GM19043 (cell line): ENCODE measurements at regions not wholly inside any gene's neighbourhood (a gene's known extent, or its start where the extent isn't known, plus 50 kb on each side); places are given as distances from the start of the nearest gene placed in this dataset.
A peak's percentile ranks its signal among the peaks of the same experiment; 100 is the strongest.
"Not testable (repeated sequence)": the region's sequence is repeated elsewhere in the genome, so short reads cannot be mapped to it uniquely, and the experiment has no call there.

Experiments
- ATAC-seq: cut with Tn5 transposase; IDR thresholded peaks from one replicate; pipeline ENCODE4 v1.9.1; 2021; ENCODE audit warnings: low read depth; ENCODE audit not compliant: unreplicated experiment

DNA sequence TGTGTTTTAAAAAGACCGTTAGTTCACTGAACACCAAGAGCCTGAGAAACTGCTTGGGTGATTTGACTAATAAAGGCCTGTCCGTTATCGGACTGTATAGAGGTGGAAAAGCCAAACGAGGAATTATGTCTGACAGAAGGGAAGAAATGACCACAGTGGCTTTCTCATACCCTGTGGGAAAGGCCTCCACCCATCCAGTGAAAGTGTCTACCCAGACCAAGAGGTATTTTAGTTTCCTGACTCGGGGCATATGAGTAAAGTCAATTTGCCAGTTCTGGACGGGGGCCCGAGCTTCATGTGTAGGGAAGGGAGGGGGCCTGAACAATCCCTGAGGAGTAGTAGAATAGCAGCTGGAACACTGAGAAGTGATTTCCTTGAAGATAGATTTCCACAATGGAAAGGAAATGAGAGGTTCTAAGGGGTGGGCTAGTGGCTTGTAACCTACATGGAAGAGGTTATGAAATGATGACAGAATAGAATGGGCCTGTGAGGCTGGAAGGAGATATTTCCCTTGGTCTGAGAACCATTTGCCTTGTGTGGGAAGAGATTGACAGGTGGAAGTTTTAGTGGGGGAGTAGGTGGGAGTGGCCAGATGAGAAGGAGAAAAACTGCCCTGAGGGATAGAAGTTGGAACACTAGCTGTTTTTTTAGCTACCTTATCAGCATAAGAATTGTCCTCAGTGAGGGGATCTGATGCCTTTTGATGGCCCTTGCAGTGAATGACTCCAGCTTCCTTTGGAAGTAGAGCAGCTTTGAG, 106.4 kb upstream of the PPM1J start:
- not testable (repeated sequence) for ATAC-seq

DNA sequence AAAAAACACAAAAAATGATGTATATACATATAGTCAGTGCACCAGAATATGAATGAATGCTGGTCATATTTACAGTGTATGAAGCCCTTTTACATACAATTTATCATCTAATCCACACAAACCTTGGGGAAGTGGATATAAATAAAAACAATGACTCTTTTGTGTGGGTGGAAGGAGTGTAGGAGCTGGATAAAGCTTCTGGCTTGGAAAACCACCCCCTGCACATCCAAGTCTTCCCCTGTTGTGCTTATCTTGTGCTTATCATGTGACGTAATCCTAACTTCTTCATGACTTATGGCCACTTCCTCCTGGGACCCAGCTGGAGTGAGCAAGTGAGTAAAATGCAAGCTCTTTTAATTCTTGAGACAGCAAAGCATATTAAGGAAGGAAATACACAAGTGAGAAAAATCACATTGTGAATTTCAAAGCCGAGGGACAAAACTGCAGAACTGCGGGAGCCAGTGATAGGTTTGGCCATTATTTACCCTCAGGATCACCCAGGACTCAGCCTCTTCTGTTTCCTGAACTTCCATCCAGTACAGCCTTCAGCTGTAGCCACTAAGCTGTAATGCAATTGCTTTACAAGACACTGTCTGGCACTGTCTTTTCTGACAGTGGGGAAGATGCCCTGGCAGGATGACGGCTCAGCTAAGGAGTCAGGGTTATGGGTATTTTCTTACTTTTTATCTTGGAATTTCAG, 104.0 kb upstream of the PPM1J start:
- no peak for ATAC-seq

DNA sequence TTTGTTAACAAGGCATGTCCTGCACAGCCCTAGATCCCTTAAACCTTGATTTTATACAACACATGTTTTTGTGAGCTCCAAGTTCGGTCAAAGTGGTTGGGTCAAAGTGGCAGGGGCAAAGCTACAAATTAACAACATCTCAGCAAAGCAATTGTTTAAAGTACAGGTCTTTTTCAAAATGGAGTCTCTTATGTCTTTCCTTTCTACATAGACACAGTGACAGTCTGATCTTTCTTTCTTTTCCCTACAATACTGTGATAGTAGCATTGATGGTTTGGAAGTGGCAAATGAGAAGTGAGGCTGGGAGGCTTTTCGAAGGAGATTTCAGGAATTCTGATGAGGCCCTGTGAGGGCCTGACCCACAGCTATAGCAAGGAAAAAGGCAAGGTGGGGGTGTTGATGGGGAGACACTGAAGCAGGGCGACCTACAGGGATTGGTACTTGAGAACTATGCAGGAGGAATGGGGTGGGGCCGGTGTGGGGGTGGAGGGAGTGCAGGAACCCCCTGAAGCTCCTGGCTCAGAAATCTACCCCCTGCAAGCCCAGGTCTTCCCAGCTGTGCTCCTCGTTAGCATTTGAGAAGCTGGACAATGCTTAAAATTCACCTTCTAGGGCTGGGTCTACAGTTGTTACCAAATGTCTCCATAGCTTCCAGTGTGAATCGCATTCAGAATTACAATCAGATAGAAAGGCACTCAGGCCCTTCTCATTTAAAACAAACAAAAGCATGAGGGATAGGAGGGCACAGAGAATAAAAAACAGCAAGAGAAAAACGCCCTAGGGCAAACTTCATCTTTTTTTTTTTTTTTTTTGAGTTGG, 102.6 kb upstream of the PPM1J start:
- no peak for ATAC-seq

DNA sequence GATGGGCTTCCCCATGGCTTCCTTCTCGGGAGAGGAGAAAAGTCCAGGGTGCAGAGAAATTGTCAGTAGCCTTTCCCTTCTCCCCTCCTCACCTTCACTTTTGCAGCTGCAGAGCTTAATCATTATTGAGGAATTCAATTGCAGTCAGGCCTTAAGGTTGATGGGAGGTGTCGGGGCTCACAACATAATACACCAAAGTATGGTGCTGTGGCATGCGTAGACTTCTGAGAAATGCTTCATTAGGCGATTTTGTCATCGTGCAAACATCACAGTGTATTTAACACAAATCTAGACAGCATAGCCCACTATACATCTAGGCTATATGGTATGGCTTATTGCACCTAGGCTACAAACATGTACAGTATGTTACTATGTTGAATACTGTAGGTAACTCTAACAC, 100.2 kb upstream of the PPM1J start:
- ATAC-seq = no peak

DNA sequence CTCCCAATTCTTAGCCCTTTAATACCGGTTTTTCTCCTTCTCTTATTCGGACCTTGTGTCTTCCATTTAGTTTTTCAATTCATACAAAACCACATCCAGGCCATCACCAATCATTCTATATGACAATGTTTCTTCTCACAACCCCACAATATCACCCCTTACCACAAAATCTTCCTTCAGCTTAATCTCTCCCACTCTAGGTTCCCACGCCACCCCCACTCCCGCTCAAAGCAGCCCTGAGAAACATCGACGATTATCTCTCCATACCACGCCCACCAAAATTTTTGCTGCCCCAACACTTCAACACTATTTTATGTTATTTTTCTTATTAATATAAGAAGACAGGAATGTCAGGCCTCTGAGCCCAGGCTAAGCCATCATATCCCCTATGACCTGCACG, 99.5 kb upstream of the PPM1J start:
- ATAC-seq = not testable (repeated sequence)

DNA sequence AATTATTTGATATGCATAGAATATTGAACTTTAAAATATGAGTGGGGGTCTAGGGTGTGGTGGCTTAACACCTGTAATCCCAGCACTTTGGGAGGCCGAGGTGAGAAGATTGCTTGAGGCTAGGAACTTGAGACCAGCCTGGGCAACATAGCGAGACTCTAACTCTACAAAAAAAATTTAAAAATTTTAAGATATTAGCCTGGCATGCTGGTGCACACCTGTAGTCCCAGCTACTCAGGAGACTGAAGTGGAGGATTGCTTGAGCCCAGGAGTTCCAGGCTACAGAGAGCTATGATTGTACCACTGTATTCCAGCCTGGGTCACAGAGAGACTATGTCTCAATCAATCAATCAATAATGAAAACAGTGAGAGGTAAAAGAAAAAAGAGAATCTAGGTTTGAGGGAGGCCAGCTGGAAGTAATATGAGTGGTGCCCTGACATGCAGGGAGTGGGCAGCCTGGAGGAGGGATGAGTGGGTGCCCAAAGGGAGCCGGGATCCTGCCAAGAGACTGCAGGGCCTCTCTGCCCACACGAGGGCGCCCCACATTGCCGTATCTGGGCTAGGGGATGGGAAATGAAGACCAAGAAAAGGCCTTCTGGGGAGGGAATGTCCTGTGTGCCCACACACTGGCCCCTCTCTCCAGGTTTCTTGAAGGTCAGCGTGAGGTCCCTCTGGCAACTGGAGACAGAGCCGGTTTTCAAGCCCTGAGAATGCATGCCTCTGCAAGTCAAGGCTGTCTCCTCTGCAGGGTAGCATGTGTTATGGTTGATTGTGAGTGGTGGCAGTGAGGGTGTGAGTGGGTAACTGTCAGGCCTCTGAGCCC, 93.9 kb upstream of the PPM1J start:
- no peak for ATAC-seq

DNA sequence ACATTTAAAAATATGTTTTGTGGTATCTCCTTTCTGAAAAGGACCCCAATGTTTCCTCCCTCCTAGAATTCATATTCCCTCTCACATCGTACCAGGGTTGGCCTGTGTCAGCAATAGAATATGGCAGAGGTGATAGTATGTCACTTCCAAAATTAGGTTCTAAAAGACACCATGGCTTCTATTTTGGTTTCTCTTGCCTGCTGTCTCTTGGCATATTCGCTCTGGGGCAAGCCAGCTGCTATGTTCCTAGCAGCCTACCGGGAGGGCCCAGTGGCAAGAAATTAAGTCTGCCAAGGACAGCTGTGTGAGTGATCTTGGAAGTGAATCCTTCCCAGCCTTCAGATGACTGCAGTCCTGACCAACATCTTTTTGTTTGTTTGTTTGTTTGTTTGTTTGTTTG, 92.9 kb upstream of the PPM1J start:
- no peak for ATAC-seq

DNA sequence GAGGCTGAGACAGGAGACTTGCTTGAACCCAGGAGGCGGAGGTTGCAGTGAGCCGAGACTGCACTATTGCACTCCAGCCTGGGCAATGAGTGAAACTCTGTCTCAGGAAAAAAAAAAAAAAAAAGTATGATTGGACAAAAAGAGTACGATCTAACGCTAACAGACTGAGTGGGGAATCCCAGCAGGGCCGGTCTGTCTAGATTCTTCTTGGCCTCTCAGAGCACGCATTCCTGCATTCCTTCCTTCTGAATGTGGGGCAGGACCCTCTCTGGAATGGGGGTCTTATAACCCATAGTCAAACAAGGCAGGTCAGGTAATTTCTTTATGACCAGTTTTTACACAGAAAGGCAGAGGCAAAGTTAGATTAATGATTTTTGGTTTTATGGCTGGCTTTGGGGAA, 92.0 kb upstream of the PPM1J start:
- no peak for ATAC-seq

DNA sequence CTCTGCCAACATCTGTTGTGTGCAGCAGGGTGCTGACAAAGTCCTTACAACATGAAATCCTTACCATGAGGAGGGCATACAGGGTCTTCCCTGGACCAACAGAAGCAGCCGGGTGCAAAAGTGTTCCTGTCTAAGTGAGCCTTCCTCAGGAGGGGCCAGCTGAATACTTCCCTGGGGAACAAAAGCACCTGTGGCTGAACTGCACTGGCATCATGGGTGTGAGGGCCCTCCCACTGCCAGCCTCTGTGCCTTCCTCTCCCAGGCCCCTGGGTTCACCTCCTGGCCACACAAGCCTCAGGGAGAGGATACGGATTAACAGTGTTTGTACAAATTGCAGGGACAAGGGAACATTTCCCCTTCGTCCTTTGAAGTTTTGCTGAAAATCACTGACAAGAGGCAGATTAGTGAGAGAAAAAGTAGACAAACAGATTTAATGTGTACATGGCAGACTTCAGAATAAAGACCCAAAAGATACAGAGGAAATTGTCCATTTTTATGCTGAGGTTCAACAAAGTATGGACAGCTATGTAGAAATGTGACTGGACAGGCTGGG, 91.0 kb upstream of the PPM1J start:
- no peak for ATAC-seq

DNA sequence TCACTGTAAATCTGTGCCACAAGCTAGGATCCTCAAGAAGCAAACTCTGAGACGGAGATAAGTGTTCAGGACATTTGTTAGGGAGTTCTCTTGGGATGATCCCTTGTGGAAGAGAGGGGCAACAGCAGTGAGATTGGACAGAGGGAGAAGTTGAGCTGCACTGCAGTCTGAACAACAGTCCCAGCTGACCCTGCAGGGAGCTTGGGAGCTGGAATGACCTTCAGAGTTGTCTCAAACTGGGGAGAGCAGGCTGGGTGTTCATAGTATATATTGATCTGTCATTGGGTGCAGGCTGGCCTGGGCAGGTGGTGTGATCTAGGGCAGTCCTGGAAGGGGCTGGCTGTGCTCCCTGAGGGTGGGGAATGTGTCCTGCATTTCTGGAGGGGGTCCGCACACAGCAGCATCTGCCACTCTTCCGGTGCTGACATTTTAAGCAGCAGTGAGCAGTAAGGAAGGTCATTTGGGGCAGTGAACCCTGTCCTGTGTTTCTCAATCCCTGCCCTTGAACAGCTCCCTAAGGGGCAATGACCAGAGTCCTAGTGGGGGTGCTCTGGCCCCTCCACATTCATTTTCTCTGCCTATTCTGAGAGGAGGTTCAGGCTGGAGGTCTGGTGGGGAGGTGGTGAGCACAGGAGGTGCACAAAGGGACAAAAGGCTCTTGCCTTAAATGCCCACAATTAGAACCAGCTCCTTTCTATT, 90.2 kb upstream of the PPM1J start:
- ATAC-seq = no peak

DNA sequence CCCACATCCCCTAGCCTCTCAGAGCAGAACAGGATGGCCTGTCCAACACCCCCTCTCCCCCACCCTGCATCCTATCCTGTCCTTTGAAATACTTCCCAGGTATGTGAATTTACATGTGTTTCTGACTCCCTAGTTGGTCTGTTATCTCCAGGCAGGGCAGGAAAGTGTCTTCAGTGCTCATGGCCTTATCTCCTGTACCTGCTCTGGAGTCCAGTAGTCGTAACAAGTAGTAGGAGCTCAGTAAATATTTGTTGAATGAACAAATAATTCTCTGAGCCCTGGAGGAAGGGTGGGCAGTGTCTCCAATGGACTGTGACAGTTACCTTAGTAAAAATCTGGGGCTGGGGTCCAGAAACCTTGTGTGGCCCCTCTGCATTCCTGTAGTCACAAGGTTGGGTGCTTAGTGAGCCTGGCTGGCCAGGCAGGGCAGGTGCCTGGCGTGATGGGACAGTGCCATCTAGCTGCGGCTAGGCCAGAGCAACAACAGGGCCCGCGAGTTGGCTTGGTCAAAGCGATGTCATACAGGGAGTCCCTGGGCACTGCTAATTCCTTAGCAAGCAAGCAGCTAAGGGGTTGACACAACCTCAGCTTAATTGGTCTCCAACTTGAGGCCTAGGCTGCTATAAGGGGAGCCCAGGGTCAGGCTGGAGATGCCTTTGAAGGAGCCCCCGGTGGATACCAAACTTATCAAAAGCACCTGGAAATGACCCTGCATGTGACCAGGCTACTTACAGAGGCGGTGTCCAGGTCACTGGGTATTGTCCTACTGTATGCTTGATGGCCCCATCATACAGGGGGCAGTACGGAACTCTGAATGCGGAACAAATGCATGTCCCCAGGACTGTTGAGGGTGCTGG, 89.0 kb upstream of the PPM1J start:
- ATAC-seq = peak; percentile 66

DNA sequence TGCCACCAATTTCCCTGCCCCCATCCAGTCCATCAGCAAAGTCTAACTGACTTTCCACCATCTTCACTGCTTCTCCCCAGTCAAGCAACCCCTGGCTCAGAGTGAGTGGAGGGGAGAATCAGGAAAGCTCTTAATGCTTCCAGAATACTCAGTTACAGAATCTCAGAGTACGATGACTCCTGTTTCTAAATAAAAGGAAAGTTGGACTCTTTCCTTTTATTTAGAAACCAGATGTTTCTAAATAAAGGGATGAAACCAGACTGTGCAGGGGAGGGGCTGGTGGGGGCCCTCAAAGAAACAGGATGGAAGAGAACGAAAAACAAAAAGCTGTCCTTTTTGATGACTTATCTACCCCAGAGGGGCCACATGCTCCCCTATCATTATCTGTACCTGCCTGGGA, 85.2 kb upstream of the PPM1J start:
- no peak for ATAC-seq

DNA sequence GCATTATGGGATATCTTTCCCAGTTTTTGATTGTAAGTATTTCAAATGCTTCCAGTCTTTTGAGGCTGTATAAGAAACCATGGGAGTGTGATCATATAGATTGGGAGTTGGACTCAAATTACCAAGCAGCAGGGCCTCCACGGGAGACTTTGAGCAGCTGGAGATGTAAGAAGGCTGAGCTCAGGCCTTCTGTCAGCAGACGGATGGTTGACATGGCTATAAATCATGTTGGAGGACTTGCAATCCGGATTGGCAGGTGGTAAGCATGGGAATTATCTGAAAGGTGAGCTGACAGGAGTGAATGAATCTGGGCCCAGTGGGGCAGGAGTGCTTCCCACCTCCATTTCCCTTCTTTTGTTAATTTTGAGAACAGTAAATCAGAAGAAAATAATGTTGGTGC, 83.2 kb upstream of the PPM1J start:
- no peak for ATAC-seq

DNA sequence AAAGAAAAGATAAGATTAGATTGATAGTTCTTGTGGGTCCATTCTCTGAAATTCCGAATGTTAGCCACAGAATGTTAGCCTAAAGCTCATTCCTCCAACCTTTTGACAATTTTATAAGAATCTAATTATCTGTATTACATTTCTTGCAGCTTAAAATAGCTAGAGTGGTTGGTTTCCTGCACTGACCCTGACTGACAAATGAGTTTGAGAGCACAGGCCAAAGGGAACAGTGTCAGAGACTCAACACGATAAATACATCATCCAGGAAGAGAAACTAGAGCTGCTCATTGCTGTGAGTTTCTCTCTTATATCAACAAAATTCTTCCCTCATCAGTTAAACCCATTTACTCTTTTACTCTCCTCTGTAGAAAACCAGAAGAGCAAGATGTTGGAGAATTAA, 82.1 kb upstream of the PPM1J start:
- ATAC-seq = no peak

DNA sequence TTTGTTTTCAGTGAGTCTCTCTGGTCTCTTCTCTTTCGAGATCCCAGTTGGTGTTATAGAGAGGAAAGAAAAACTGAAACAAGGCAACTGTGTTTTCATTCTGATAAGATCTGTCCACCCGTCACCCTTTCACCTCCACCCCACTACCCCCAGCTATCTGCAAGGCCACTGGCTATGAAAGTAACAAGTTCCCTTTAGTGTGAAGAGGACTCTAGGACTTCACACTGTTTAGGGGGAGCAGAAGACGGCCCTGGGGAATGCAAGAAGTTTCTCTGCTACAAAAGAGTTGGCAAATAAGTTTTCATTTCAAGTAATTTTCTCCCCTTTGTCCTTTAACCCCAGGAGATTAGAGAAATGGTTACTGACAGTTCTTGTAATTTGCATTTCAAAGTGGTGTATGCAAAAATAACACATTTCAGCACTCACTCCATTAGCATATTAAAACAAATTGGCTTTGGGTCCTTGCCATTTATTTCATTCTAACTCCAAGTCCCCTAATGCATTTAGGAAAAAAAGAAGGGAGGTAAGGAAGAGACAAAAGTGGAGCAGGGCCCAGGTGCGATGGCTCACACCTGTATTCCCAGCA, 79.6 kb upstream of the PPM1J start:
- peak; percentile 61 for ATAC-seq

DNA sequence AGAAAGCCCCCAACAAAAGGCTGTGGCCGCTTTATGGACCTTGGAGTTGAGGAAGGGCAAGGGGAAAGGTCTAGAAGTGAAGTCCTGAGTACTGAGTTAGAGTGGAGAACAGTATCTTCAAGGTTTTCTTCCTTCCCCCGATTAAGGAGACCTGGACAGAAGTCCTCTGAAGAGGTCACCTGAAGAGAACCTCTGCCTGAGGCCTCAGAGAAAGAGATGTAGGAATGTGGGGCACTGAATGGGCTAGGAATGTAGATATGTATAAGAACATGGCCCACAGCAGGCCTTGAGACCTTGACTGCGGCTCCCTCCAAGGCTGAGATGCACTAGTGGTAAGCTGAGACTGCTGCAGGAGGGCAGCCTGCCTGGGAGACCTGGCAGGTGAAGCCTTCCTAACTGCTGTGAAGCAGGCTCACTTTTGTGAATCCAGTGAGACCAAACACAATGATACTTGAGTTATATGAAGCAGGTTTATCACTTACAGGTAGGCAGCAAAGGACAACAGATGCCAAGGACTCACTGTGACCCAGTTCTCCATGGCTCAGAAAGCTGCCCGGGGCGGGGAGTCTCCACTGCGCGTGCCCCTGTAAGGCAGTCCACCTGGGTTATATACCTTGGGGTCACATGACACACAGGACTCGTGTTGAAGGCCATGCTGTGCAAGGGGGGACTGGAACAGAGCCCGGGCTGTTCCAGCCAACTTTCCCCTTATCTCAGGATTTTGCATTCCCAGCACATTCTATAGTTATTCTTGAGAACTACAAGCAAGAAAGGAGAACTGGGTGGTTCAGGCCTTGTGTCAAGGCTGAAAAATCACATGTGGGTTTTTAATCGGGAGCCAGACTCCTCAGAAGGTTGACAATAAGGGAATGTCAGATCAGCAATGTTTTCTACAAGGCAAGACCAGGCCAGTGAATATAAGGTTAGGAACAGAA, 78.8 kb upstream of the PPM1J start:
- ATAC-seq = no peak

DNA sequence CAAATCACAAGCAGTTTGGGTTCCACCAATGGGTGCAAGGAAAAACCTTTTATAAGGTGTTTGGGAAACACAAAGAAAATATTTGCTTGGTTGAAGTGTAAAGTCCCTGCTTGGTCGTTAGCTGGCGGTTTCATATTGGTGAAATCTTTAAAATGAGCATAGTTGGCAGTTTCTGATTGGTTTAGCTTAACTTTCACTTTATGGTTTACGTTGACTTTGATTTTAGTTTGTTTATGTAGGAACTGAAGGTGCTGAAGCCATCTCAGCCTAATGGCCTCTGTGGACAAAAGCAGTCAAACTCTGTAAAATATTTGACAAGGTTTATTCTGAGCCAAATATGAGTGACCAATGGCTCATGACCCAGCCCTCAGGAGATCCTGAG, 76.6 kb upstream of the PPM1J start:
- no peak for ATAC-seq
